ENCODE measurements at regions not wholly inside any gene's neighbourhood (a gene's known extent, or its start where the extent isn't known, plus 50 kb on each side); places are given as distances from the start of the nearest gene placed in this dataset.
"Not testable (repeated sequence)": the region's sequence is repeated elsewhere in the genome, so short reads cannot be mapped to it uniquely, and the experiment has no call there.

- in situ Hi-C loops (cut with HindIII; ENCODE audit: low sequenced_read_pairs), result no loop called here
These were observed 1204.6 kb downstream of the OTOL1 start for GRCh38 chr3:162701211-162701610.

DNA sequence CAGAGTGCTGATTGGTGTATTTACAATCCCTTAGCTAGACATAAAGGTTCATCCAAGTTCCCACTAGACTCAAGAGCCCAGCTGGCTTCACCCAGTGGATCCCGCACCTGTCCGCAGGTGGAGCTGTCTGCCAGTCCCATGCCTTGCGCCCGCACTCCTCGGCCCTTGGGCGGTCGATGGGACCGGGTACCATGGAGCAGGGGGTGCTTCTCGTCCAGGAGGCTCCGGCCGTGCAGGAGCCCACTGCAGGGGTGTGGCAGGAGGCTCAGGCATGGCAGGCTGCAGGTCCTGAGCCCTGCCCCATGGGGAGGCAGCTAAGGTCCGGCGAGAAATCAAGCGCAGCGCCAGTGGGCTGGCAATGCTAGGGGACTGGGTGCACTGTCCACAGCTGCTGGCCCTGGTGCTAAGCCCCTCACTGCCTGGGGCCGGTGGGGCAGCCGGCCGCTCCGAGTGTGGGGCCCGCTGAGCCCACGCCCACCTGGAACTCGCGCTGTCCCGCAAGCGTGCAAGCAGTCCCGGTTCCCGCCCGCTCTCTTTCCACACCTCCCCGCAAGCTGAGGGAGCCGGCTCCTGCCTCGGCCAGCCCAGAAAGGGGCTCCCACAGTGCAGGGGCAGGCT lies 1206.3 kb downstream of the OTOL1 start:
- in situ Hi-C loops (cut with HindIII; ENCODE audit: low sequenced_read_pairs), result no loop called here

DNA sequence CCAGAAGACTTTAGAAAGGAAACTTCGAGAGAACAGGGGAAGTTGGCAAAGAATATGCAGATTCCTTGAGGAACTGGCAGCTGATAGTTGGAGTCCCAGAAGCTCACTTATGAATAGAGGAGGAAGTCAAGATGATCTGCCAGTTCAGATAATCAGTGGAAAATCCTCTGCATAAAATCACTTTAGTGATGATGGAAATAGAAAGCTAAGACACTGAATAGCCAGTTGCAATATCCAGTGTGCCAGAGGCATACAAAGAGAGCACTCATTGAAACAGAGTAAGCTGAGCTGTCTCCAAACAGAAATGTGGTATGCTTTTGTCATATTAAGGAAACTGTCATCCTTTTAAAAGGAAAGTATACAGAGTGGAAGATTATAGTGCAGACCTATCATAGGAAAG lies 1207.6 kb downstream of the OTOL1 start:
- in situ Hi-C loops (cut with HindIII; ENCODE audit: low sequenced_read_pairs), result no loop called here

- in situ Hi-C loops (cut with HindIII; ENCODE audit: low sequenced_read_pairs), result no loop called here
These were observed 1208.3 kb downstream of the OTOL1 start for GRCh38 chr3:162704799-162705385.

GRCh38 chr3:162708394-162708793 lies 1211.8 kb downstream of the OTOL1 start:
- in situ Hi-C loops (cut with HindIII; ENCODE audit: low sequenced_read_pairs), result not testable (repeated sequence)

DNA sequence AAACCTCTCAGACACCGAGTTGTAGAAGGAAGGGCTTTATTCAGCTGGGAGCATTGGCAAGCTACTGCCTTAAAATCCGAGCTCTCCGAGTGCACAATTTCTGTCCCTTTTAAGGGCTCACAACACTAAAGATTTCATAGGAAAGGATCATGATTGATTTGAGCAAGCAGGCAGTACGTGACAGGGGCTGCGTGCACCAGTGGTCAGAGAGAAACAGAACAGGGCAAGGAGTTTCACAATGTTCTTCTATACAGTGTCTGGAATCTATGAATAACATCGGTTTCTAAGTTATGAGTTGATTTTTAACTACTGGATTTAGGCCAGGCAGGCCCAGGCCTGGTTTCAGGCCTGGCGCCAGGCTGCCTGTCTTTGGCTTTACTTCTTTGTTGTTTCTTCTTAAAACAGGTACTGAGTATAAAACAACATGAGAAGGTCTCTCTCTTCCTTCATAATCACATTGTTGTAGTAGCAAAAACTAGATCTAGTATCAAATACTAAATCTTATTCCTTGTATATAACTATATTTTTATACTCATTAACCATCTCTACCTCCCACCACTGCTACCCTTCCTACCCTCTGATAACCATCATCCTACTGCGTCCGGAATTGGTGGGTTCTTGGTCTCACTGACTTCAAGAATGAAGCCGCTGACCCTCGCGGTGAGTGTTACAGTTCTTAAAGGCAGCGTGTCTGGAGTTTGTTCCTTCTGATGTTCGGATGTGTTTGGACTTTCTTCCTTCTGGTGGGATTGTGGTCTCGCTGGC lies 1212.5 kb downstream of the OTOL1 start:
- in situ Hi-C loops (cut with HindIII; ENCODE audit: low sequenced_read_pairs), result not testable (repeated sequence)

- in situ Hi-C loops (cut with HindIII; ENCODE audit: low sequenced_read_pairs), result no loop called here
These were observed 1213.9 kb downstream of the OTOL1 start for GRCh38 chr3:162710332-162711112.

DNA sequence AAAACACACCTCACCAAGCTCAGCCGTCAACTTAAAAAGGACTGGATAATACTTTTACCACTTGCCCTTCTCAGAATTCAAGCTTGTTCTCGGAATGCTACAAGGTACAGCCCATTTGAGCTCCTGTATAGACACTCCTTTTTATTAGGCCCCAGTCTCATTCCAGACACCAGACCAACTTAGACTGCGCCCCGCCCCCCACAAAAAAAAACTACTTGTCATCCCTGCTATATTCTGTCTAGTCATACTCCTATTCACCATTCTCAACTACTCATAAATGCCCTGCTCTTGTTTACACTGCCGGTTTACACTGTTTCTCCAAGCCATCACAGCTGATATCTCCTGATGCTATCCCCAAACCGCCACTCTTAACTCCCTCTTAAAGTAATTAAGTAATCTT lies 1220.5 kb downstream of the OTOL1 start:
- in situ Hi-C loops (cut with HindIII; ENCODE audit: low sequenced_read_pairs), result not testable (repeated sequence)

- in situ Hi-C loops (cut with HindIII; ENCODE audit: low sequenced_read_pairs), result no loop called here
These were observed 1222.1 kb downstream of the OTOL1 start for GRCh38 chr3:162718697-162719096.

DNA sequence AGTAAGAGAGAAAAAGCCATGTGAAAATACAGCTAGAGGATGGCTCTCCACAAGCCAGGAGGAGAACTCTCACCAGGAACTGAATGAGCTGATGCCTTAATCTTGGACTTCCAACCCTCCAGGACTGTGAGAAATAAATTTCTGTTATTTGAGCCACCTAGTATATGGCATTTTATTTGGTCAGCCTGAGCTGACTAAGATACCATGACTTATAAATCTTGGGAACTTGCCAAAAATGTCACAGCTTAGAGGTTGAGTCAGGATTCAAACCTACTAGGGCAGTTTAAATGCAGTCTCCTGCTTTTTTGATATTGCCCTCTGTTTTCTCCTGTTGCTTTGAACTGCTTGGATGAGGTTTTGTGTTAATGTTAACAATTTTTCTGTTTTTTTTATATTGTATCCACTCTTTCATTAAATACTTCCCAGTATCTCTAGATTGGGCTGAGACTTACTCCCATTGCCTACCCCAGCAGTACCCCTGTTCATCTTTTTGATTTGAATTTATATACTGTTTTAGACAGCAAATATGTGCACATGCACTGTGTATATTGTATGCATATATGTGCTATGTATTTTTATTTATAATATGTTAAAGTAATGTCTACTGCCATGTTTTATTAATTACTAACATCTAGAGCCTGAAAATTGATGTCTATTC lies 1223.2 kb downstream of the OTOL1 start:
- in situ Hi-C loops (cut with HindIII; ENCODE audit: low sequenced_read_pairs), result no loop called here

DNA sequence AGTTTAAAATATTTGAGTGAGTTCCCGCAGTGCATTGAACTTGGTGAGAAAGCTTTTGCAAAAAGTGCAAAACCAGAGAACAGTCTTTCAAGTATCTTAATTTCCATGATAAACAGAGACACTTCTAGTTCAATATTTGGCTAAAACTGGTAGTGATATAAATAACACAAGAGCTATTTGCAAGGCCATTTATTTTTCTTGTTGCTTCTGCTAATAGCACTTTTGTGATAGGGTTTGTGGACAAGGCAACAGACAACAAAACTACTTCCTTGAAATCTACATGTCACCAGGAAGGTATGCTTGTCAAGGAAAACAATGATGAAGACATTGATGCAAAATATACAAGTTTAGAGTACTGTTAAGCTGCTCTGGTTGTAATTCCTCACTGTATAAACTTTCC lies 1225.1 kb downstream of the OTOL1 start:
- in situ Hi-C loops (cut with HindIII; ENCODE audit: low sequenced_read_pairs), result no loop called here

DNA sequence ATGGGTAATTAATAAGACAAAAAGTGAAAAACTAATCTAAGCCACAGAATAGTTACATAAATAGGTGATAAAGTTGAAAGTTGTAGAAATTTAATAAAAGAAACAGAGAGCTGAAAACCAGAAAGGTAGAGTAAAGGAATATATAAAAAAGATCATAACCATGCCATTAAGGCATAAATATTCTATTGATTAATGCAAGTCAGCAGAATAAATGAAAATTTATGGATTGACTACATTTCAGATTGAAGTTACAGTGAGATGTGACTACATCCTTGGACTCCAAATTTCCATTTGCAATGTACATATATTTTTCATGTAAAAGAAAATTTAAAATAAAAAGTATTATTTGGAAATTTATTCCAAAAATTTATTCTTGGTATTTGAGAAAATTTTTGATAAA lies 1225.7 kb downstream of the OTOL1 start:
- in situ Hi-C loops (cut with HindIII; ENCODE audit: low sequenced_read_pairs), result no loop called here

- in situ Hi-C loops (cut with HindIII; ENCODE audit: low sequenced_read_pairs), result not testable (repeated sequence)
These were observed 1226.2 kb downstream of the OTOL1 start for GRCh38 chr3:162722796-162723195.

GRCh38 chr3:162729686-162730085 lies 1233.1 kb downstream of the OTOL1 start:
- in situ Hi-C loops (cut with HindIII; ENCODE audit: low sequenced_read_pairs), result no loop called here

- in situ Hi-C loops (cut with HindIII; ENCODE audit: low sequenced_read_pairs), result not testable (repeated sequence)
These were observed 1235.4 kb downstream of the OTOL1 start for GRCh38 chr3:162731961-162732360.

DNA sequence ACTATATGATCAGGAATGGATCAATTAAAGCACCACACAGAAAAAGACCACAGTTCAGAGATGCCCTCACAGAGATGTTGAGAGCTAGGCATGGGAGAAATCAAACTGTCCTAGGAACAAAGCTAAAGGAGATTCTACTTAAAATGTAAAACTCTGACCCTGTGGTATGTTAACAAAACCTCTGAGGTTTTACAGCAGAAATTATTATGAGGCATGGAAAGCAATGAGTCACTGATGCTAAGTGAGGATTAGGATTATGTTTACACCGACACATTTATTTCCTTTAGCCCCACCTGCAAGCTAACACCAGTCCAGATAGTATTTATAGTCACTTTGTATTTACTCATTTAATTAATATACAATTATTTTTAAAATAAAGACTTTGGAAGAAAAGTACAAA lies 1242.2 kb downstream of the OTOL1 start:
- in situ Hi-C loops (cut with HindIII; ENCODE audit: low sequenced_read_pairs), result no loop called here

DNA sequence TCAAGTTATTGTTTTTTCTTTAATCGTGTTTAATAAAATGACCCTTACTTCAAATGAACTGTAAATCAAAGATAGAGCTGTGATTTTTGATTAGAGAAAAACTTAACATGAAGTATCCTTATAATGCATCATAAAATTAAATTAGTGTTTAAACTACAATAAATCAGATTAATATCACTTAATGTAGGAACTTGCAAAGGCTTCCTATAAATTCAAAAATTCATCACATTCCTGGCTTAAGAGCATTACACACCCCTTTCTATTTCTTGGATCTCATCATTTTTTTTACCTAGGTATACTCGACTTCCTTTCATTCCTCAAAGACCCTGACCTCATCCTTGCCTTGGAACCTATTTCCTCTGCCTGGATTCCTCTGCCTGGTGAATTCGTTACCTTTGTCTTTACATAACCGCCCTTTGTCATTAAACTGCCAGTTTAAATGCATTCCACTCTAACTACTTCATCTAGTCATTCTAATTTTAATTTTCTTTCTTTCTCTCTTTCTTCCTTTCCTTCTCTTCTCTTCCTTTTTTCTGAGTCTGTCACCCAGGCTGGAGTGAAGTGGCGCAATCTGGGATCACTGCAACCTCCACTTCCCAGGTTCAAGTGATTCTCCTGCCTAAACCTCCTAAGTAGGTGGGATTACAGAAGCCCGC lies 1244.5 kb downstream of the OTOL1 start:
- in situ Hi-C loops (cut with HindIII; ENCODE audit: low sequenced_read_pairs), result no loop called here

GRCh38 chr3:162742159-162742717 lies 1245.6 kb downstream of the OTOL1 start:
- in situ Hi-C loops (cut with HindIII; ENCODE audit: low sequenced_read_pairs), result no loop called here

DNA sequence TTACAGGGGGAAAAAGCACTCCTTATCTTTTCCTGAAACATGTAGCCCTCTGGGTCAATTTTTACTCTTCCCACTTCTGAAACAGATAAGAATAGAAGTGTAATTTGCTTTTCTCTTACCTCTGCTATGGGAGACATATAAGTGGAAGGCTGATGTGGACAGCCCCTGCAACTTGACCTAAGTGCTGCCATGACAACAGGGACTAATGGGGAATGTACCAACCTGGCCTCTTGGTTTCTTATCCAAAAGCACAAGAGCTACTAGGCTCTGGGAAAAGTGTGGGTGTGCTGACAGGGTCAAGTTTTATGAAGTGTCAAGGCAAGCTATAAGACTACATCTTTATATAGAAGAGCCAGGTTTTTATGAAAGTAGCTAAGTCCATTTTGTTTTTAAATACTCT lies 1246.5 kb downstream of the OTOL1 start:
- in situ Hi-C loops (cut with HindIII; ENCODE audit: low sequenced_read_pairs), result no loop called here

GRCh38 chr3:162760789-162761188 lies 1264.2 kb downstream of the OTOL1 start:
- in situ Hi-C loops (cut with HindIII; ENCODE audit: low sequenced_read_pairs), result no loop called here

Measured in endothelial cell of hepatic sinusoid (primary cell).